ENCODE measurements at regions not wholly inside any gene's neighbourhood (a gene's known extent, or its start where the extent isn't known, plus 50 kb on each side); places are given as distances from the start of the nearest gene placed in this dataset.

- H3K4me1 Mint-ChIP-seq (ENCODE audit: low read depth): no peaks in the 10 kb centered on the region
- no peak for DNase-seq
- H3K4me3 Mint-ChIP-seq: no peak overlapping the region
- 0 out of 2 replicates have a peak, but pooled peaks cover 4% of the 10 kb centered on the region for H3K9me3 Mint-ChIP-seq
- H3K27me3 Mint-ChIP-seq (ENCODE audit: insufficient read depth): peaks cover 9% of the 10 kb centered on the region; the same call in 1 of the 2 replicates
- no peak for TF ChIP-seq CTCF (IDR thresholded peaks at IDR 0.05)
- H3K27ac Mint-ChIP-seq: no peak overlapping the region
- peaks cover 3% of the 10 kb centered on the region; the same call in 1 of the 2 replicates for H3K36me3 Mint-ChIP-seq (ENCODE audit: low read depth)
Measured at GRCh38 chr11:127600674-127601073, 600.1 kb upstream of the KIRREL3 start.

GRCh38 chr11:127598476-127598875 lies 597.9 kb upstream of the KIRREL3 start:
- no peaks in the 10 kb centered on the region for H3K9me3 Mint-ChIP-seq
- no peak overlapping the region for H3K4me3 Mint-ChIP-seq
- H3K36me3 Mint-ChIP-seq (ENCODE audit: low read depth): no peaks in the 10 kb centered on the region
- TF ChIP-seq CTCF (IDR thresholded peaks at IDR 0.05): no peak
- DNase-seq: no peak
- H3K4me1 Mint-ChIP-seq (ENCODE audit: low read depth): no peaks in the 10 kb centered on the region
- no peak overlapping the region for H3K27ac Mint-ChIP-seq
- H3K27me3 Mint-ChIP-seq (ENCODE audit: insufficient read depth): peaks cover 9% of the 10 kb centered on the region

GRCh38 chr11:127596433-127596832 lies 595.9 kb upstream of the KIRREL3 start:
- no peak overlapping the region for H3K27ac Mint-ChIP-seq
- peaks cover 9% of the 10 kb centered on the region for H3K27me3 Mint-ChIP-seq (ENCODE audit: insufficient read depth)
- no peaks in the 10 kb centered on the region for H3K36me3 Mint-ChIP-seq (ENCODE audit: low read depth)
- DNase-seq: no peak
- H3K9me3 Mint-ChIP-seq: no peaks in the 10 kb centered on the region
- no peak for TF ChIP-seq CTCF (IDR thresholded peaks at IDR 0.05)
- no peak overlapping the region for H3K4me3 Mint-ChIP-seq
- H3K4me1 Mint-ChIP-seq (ENCODE audit: low read depth): no peaks in the 10 kb centered on the region

- Mint-ChIP-seq H3K27me3 (ENCODE audit: insufficient read depth) (peaks cover 6% of the 10 kb centered on the region), H3K36me3 (ENCODE audit: low read depth) (no peaks in the 10 kb centered on the region), H3K27ac (no peak overlapping the region), H3K9me3 (no peaks in the 10 kb centered on the region), H3K4me3 (no peak overlapping the region), H3K4me1 (ENCODE audit: low read depth) (no peaks in the 10 kb centered on the region)
- no peak for DNase-seq
- TF ChIP-seq CTCF (IDR thresholded peaks at IDR 0.05): no peak
Measured at GRCh38 chr11:127592371-127592770, 591.8 kb upstream of the KIRREL3 start.

GRCh38 chr11:127590314-127590713 lies 589.7 kb upstream of the KIRREL3 start:
- H3K36me3 Mint-ChIP-seq (ENCODE audit: low read depth): no peaks in the 10 kb centered on the region
- no peaks in the 10 kb centered on the region; the same call in 1 of the 2 replicates for H3K27me3 Mint-ChIP-seq (ENCODE audit: insufficient read depth)
- no peak overlapping the region for H3K4me3 Mint-ChIP-seq
- H3K4me1 Mint-ChIP-seq (ENCODE audit: low read depth): no peaks in the 10 kb centered on the region
- no peaks in the 10 kb centered on the region for H3K9me3 Mint-ChIP-seq
- H3K27ac Mint-ChIP-seq: no peak overlapping the region
- no peak for TF ChIP-seq CTCF (IDR thresholded peaks at IDR 0.05)
- DNase-seq: no peak

- Mint-ChIP-seq H3K4me3 (no peak overlapping the region), H3K4me1 (ENCODE audit: low read depth) (no peaks in the 10 kb centered on the region), H3K36me3 (ENCODE audit: low read depth) (no peaks in the 10 kb centered on the region), H3K27ac (no peak overlapping the region), H3K9me3 (no peaks in the 10 kb centered on the region), H3K27me3 (ENCODE audit: insufficient read depth) (no peaks in the 10 kb centered on the region; the same call in 1 of the 2 replicates)
- TF ChIP-seq CTCF (IDR thresholded peaks at IDR 0.05): no peak
- DNase-seq: no peak
Measured at GRCh38 chr11:127588431-127588830, 587.9 kb upstream of the KIRREL3 start.
